Spleen (tissue), 7 donors: ENCODE measurements at regions not wholly inside any gene's neighbourhood (a gene's known extent, or its start where the extent isn't known, plus 50 kb on each side); places are given as distances from the start of the nearest gene placed in this dataset.

ENCODE experiments used
- POLR2A ChIP-seq, 3 donors: fragments of 450-650 bp; IDR thresholded peaks; one replicate each; pipeline ENCODE4 v1.5.1; 2017; ENCODE audit warnings: antibody characterized with exemption in 3 of 3, mild to moderate bottlenecking in 1 of 3
- POLR2AphosphoS5 ChIP-seq, 3 donors: sonication (generic); formaldehyde crosslinking; IDR thresholded peaks; one replicate each; pipeline ENCODE4 v1.5.1; 2017; ENCODE audit warnings: antibody characterized with exemption in 3 of 3
- TF ChIP-seq, protein P1 (sequence below), 11 experiments: fragments of 200-600 bp in 7 of 11; fragments of 450-650 bp in 4 of 11; sonication (generic) in 4 of 11; IDR thresholded peaks in 8 of 11; conservative IDR thresholded peaks in 3 of 11; 1 replicate in 7 of 11; 2 replicates in 4 of 11; pipeline versions ENCODE4 v1.4.0 to v1.8.0; 2016 to 2021; ENCODE audit warnings: antibody characterized with exemption in 11 of 11, inconsistent platforms in 4 of 11, mild to moderate bottlenecking in 1 of 11
- donor health status: DM: no; HTN: no; CAD: no; lungs with moderate emphysema.
- donor health status: DM: no; HTN: no; CAD: no.
- donor health status: DM: no; HTN: no; CAD: no.

- TF ChIP-seq, protein P1, sequence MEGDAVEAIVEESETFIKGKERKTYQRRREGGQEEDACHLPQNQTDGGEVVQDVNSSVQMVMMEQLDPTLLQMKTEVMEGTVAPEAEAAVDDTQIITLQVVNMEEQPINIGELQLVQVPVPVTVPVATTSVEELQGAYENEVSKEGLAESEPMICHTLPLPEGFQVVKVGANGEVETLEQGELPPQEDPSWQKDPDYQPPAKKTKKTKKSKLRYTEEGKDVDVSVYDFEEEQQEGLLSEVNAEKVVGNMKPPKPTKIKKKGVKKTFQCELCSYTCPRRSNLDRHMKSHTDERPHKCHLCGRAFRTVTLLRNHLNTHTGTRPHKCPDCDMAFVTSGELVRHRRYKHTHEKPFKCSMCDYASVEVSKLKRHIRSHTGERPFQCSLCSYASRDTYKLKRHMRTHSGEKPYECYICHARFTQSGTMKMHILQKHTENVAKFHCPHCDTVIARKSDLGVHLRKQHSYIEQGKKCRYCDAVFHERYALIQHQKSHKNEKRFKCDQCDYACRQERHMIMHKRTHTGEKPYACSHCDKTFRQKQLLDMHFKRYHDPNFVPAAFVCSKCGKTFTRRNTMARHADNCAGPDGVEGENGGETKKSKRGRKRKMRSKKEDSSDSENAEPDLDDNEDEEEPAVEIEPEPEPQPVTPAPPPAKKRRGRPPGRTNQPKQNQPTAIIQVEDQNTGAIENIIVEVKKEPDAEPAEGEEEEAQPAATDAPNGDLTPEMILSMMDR (IDR thresholded peaks at IDR 0.05 in 8 of 11, conservative IDR thresholded peaks at IDR 0.05 in 3 of 11) = no peak
- TF ChIP-seq POLR2A (IDR thresholded peaks at IDR 0.05) (no peak), POLR2AphosphoS5 (IDR thresholded peaks at IDR 0.05) (no peak)
Measured at GRCh38 chr2:204032301-204032700, 95.7 kb downstream of the ICOS start.
